ENCODE measurements at regions not wholly inside any gene's neighbourhood (a gene's known extent, or its start where the extent isn't known, plus 50 kb on each side); places are given as distances from the start of the nearest gene placed in this dataset.

DNA sequence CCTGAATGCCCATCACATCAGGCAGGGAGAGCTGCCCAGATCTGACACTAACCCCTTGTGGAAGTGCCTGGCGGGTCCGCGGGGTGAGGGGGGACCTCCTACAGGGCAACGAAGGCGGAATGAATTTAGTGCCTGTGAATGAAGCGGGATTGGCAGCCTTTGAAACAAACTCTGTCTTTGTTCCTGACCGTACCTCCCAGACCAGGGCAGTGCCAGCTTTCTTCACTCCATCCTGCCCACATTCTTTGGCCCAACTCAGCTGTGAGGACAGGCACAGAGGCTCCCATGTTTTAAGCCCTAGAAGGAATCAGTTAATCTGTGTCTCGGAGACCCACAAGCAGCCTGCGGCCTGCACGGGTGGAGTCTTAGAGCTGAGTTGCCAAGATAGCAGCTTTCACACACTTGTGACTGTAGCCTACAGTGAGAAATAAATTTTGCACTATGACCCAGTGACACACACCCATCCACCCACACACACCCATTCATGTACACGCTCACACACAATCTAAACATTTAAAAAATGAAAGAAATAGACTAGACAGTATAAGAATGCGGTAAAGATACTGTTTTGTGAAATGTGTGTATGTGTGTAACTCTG is 60.1 kb upstream of the USP24 start:
- TF ChIP-seq POLR2A (IDR thresholded peaks at IDR 0.05), result no peak
- TF ChIP-seq, protein P1, sequence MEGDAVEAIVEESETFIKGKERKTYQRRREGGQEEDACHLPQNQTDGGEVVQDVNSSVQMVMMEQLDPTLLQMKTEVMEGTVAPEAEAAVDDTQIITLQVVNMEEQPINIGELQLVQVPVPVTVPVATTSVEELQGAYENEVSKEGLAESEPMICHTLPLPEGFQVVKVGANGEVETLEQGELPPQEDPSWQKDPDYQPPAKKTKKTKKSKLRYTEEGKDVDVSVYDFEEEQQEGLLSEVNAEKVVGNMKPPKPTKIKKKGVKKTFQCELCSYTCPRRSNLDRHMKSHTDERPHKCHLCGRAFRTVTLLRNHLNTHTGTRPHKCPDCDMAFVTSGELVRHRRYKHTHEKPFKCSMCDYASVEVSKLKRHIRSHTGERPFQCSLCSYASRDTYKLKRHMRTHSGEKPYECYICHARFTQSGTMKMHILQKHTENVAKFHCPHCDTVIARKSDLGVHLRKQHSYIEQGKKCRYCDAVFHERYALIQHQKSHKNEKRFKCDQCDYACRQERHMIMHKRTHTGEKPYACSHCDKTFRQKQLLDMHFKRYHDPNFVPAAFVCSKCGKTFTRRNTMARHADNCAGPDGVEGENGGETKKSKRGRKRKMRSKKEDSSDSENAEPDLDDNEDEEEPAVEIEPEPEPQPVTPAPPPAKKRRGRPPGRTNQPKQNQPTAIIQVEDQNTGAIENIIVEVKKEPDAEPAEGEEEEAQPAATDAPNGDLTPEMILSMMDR (IDR thresholded peaks at IDR 0.05), result no peak
